GM19397 (cell line): ENCODE measurements at regions not wholly inside any gene's neighbourhood (a gene's known extent, or its start where the extent isn't known, plus 50 kb on each side); places are given as distances from the start of the nearest gene placed in this dataset.
A peak's percentile ranks its signal among the peaks of the same experiment; 100 is the strongest.

ENCODE experiments used
- ATAC-seq: cut with Tn5 transposase; IDR thresholded peaks from one replicate; pipeline ENCODE4 v1.9.1; 2021; ENCODE audit warnings: mild to moderate bottlenecking, moderate library complexity; ENCODE audit not compliant: unreplicated experiment

- no peak for ATAC-seq
Observed at GRCh38 chr14:73783107-73783727, 68.4 kb upstream of the PTGR2 start.

- ATAC-seq: no peak
Observed at GRCh38 chr14:73782623-73783022, 68.4 kb upstream of the PNMA1 start.

- no peak for ATAC-seq
Observed at GRCh38 chr14:73780896-73781295, 66.7 kb upstream of the PNMA1 start.

GRCh38 chr14:73780391-73780790 is 66.2 kb upstream of the PNMA1 start:
- no peak for ATAC-seq

GRCh38 chr14:73778736-73779135 is 64.6 kb upstream of the PNMA1 start:
- ATAC-seq: no peak

GRCh38 chr14:73777420-73777819 is 63.2 kb upstream of the PNMA1 start:
- no peak for ATAC-seq

- ATAC-seq: no peak
Observed at GRCh38 chr14:73776194-73776537, 62.0 kb upstream of the PNMA1 start.

GRCh38 chr14:73775339-73776193 is 61.4 kb upstream of the PNMA1 start:
- no peak for ATAC-seq

GRCh38 chr14:73774671-73775070 is 60.5 kb upstream of the PNMA1 start:
- ATAC-seq: no peak

- no peak for ATAC-seq
Observed at GRCh38 chr14:73774241-73774570, 60.0 kb upstream of the PNMA1 start.

GRCh38 chr14:73773441-73774240 is 59.5 kb upstream of the PNMA1 start:
- no peak for ATAC-seq

GRCh38 chr14:73771848-73772638 is 57.9 kb upstream of the PNMA1 start:
- peak; percentile 52 for ATAC-seq

- ATAC-seq: peak; percentile 21
Observed at GRCh38 chr14:73770977-73771847, 57.0 kb upstream of the PNMA1 start.

- ATAC-seq: no peak
Observed at GRCh38 chr14:73768107-73768506, 53.9 kb upstream of the PNMA1 start.

GRCh38 chr14:73764406-73765280 is 50.5 kb upstream of the PNMA1 start:
- no peak for ATAC-seq
